ENCODE measurements at regions not wholly inside any gene's neighbourhood (a gene's known extent, or its start where the extent isn't known, plus 50 kb on each side); places are given as distances from the start of the nearest gene placed in this dataset.

DNA sequence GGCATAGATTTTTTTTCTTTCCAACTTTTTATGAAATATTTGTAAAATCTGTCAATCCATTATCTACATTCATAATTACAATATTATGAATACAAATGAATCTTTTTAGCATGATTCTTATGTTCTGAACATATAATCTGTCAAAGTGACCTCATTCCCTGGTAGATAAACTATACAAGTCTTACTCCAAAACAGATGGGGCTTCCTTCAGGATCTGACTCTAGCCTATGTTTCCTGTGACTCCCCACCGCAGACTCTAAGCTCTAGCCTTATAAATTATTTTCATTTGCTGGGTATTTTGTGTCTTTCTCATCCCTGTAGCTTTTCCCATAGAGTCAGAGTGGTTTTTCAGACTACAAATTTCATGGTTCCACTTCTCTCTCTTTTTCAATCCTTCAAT is 202.1 kb upstream of the KITLG start:
- no peak overlapping the region for H3K27ac Mint-ChIP-seq
- ATAC-seq: no peak
- H3K9me3 Mint-ChIP-seq (ENCODE audit: insufficient read depth): no peaks in the 10 kb centered on the region
- H3K36me3 Mint-ChIP-seq (ENCODE audit: low read depth): no peaks in the 10 kb centered on the region
- no peaks in the 10 kb centered on the region for H3K27me3 Mint-ChIP-seq (ENCODE audit: low read depth)
- H3K4me3 Mint-ChIP-seq: no peak overlapping the region
- DNase-seq: no peak
- ChIA-PET CTCF (no interaction called here), POLR2A (no interaction called here)
- no peaks in the 10 kb centered on the region for H3K4me1 Mint-ChIP-seq (ENCODE audit: low read depth)

- Mint-ChIP-seq H3K27ac (no peak overlapping the region), H3K9me3 (ENCODE audit: insufficient read depth) (no peaks in the 10 kb centered on the region), H3K27me3 (ENCODE audit: low read depth) (no peaks in the 10 kb centered on the region), H3K4me3 (no peak overlapping the region), H3K36me3 (ENCODE audit: low read depth) (no peaks in the 10 kb centered on the region), H3K4me1 (ENCODE audit: low read depth) (no peaks in the 10 kb centered on the region)
- DNase-seq (no peak), ATAC-seq (no peak)
- ChIA-PET CTCF (no interaction called here), POLR2A (no interaction called here)
Observed at GRCh38 chr12:88781909-88782308, 201.6 kb upstream of the KITLG start.

DNA sequence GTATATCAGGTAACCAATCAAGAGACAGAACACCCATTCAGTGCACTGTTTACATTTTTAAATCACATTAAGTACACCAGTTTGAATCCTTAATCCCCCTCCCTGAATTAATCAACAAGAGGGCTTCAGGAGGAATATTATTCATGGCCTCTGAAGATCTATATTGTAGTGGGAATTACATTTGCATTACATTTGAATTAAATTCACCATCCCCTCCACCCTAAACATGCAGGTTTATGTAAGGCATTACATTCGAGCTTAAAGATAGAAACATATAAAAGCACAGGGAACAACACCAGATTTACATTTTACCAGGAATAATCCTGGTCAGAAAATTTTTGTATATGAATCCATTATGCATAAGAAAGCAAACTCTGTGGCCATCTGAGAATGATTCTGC is 197.8 kb upstream of the KITLG start:
- DNase-seq: no peak
- H3K4me1 Mint-ChIP-seq (ENCODE audit: low read depth): no peaks in the 10 kb centered on the region
- no peak overlapping the region for H3K4me3 Mint-ChIP-seq
- H3K27ac Mint-ChIP-seq: no peak overlapping the region
- ChIA-PET POLR2A (no interaction called here), CTCF (no interaction called here)
- H3K9me3 Mint-ChIP-seq (ENCODE audit: insufficient read depth): no peaks in the 10 kb centered on the region
- no peak for ATAC-seq
- H3K27me3 Mint-ChIP-seq (ENCODE audit: low read depth): no peaks in the 10 kb centered on the region
- no peaks in the 10 kb centered on the region for H3K36me3 Mint-ChIP-seq (ENCODE audit: low read depth)

GRCh38 chr12:88775742-88776151 is 195.5 kb upstream of the KITLG start:
- CTCF ChIA-PET: no interaction called here
- Mint-ChIP-seq H3K9me3 (ENCODE audit: insufficient read depth) (no peaks in the 10 kb centered on the region), H3K4me1 (ENCODE audit: low read depth) (no peaks in the 10 kb centered on the region), H3K4me3 (no peak overlapping the region), H3K27me3 (ENCODE audit: low read depth) (no peaks in the 10 kb centered on the region), H3K36me3 (ENCODE audit: low read depth) (no peaks in the 10 kb centered on the region), H3K27ac (no peak overlapping the region)
- DNase-seq (no peak), ATAC-seq (no peak)
- POLR2A ChIA-PET: no interaction called here

GRCh38 chr12:88767699-88768098 is 187.4 kb upstream of the KITLG start:
- DNase-seq: no peak
- ATAC-seq: no peak
- H3K27ac Mint-ChIP-seq: no peak overlapping the region
- H3K27me3 Mint-ChIP-seq (ENCODE audit: low read depth): no peaks in the 10 kb centered on the region
- H3K4me3 Mint-ChIP-seq: no peak overlapping the region
- ChIA-PET CTCF (no interaction called here), POLR2A (no interaction called here)
- no peaks in the 10 kb centered on the region for H3K36me3 Mint-ChIP-seq (ENCODE audit: low read depth)
- H3K9me3 Mint-ChIP-seq (ENCODE audit: insufficient read depth): no peaks in the 10 kb centered on the region
- no peaks in the 10 kb centered on the region for H3K4me1 Mint-ChIP-seq (ENCODE audit: low read depth)

GRCh38 chr12:88764781-88765480 is 184.7 kb upstream of the KITLG start:
- Mint-ChIP-seq H3K4me3 (no peak overlapping the region), H3K27me3 (ENCODE audit: low read depth) (no peaks in the 10 kb centered on the region), H3K9me3 (ENCODE audit: insufficient read depth) (no peaks in the 10 kb centered on the region), H3K4me1 (ENCODE audit: low read depth) (no peaks in the 10 kb centered on the region), H3K36me3 (ENCODE audit: low read depth) (no peaks in the 10 kb centered on the region), H3K27ac (no peak overlapping the region)
- DNase-seq: no peak
- POLR2A ChIA-PET: no interaction called here
- no peak for ATAC-seq
- CTCF ChIA-PET: no interaction called here

- H3K27me3 Mint-ChIP-seq (ENCODE audit: low read depth): no peaks in the 10 kb centered on the region
- ATAC-seq: no peak
- POLR2A ChIA-PET: no interaction called here
Observed at GRCh38 chr12:88763536-88764100, 183.3 kb upstream of the KITLG start.

GRCh38 chr12:88758176-88758575 is 177.9 kb upstream of the KITLG start:
- ATAC-seq (no peak), DNase-seq (no peak)
- Mint-ChIP-seq H3K4me1 (ENCODE audit: low read depth) (no peaks in the 10 kb centered on the region), H3K9me3 (ENCODE audit: insufficient read depth) (no peaks in the 10 kb centered on the region), H3K27ac (no peak overlapping the region), H3K27me3 (ENCODE audit: low read depth) (no peaks in the 10 kb centered on the region), H3K4me3 (no peak overlapping the region), H3K36me3 (ENCODE audit: low read depth) (no peaks in the 10 kb centered on the region)
- ChIA-PET POLR2A (no interaction called here), CTCF (no interaction called here)

More at GRCh38 chr12:88763536-88764100, 183.3 kb upstream of the KITLG start:
- H3K9me3 Mint-ChIP-seq (ENCODE audit: insufficient read depth): no peaks in the 10 kb centered on the region
- no peaks in the 10 kb centered on the region for H3K36me3 Mint-ChIP-seq (ENCODE audit: low read depth)
- no peak overlapping the region for H3K4me3 Mint-ChIP-seq
- H3K4me1 Mint-ChIP-seq (ENCODE audit: low read depth): no peaks in the 10 kb centered on the region
- no peak for DNase-seq
- H3K27ac Mint-ChIP-seq: no peak overlapping the region
- CTCF ChIA-PET: no interaction called here

DNA sequence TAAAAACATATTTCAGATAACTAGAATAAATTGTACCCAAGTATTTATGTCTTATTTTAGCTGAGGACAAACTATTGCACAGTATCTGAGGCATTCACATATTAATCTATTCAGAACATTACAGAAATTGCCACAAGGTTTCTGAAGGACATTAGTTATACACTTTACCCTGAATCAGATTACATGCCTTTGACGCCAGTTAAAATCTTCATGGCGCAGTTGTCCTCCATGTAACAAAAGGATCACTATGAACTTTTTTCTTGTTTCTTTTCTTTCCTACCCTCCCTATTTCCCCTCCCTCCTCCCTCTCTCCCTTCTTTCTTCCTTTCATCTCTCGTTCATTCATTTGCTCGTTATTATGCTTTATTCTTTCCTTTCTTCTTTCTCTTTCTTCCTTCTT is 176.6 kb upstream of the KITLG start:
- POLR2A ChIA-PET: no interaction called here
- DNase-seq (no peak), ATAC-seq (no peak)
- Mint-ChIP-seq H3K4me1 (ENCODE audit: low read depth) (no peaks in the 10 kb centered on the region), H3K4me3 (no peak overlapping the region), H3K36me3 (ENCODE audit: low read depth) (no peaks in the 10 kb centered on the region), H3K27me3 (ENCODE audit: low read depth) (no peaks in the 10 kb centered on the region), H3K9me3 (ENCODE audit: insufficient read depth) (no peaks in the 10 kb centered on the region), H3K27ac (no peak overlapping the region)
- CTCF ChIA-PET: no interaction called here

DNA sequence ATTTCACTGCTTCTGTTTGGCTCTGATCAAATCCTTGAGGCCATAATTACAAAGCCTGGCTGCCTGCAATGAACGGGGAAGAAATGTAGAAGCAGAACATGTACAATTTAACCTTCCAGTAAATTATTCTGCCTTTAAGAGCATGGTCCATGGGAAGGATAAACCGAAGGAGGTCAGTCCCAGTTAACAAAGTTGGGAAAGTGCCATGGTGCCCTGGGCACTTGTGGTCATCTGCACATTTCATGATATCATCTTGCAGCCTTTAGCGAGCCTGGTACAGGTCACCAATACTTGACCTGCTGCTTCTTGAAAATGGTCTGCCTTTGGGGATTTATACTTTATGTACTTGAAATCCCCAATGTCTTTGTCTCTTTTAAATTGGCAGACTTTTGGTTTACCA is 175.9 kb upstream of the KITLG start:
- Mint-ChIP-seq H3K27me3 (ENCODE audit: low read depth) (no peaks in the 10 kb centered on the region), H3K4me3 (no peak overlapping the region), H3K27ac (no peak overlapping the region), H3K9me3 (ENCODE audit: insufficient read depth) (no peaks in the 10 kb centered on the region), H3K36me3 (ENCODE audit: low read depth) (no peaks in the 10 kb centered on the region), H3K4me1 (ENCODE audit: low read depth) (no peaks in the 10 kb centered on the region)
- no peak for ATAC-seq
- CTCF ChIA-PET: no interaction called here
- no peak for DNase-seq
- POLR2A ChIA-PET: no interaction called here

GRCh38 chr12:88753707-88754106 is 173.4 kb upstream of the KITLG start:
- no peaks in the 10 kb centered on the region for H3K4me1 Mint-ChIP-seq (ENCODE audit: low read depth)
- no peaks in the 10 kb centered on the region for H3K9me3 Mint-ChIP-seq (ENCODE audit: insufficient read depth)

GRCh38 chr12:88753066-88753465 is 172.8 kb upstream of the KITLG start:
- DNase-seq (no peak), ATAC-seq (no peak)
- H3K4me1 Mint-ChIP-seq (ENCODE audit: low read depth): no peaks in the 10 kb centered on the region
- ChIA-PET POLR2A (no interaction called here), CTCF (interaction anchor here (0.6 kb wide), 1 partner anchor 9 kb away, joined by 3 read pairs; no protein-coding TSS in a partner anchor)
- H3K9me3 Mint-ChIP-seq (ENCODE audit: insufficient read depth): no peaks in the 10 kb centered on the region
- no peak overlapping the region for H3K27ac Mint-ChIP-seq
- no peaks in the 10 kb centered on the region for H3K27me3 Mint-ChIP-seq (ENCODE audit: low read depth)
- no peaks in the 10 kb centered on the region for H3K36me3 Mint-ChIP-seq (ENCODE audit: low read depth)
- no peak overlapping the region for H3K4me3 Mint-ChIP-seq

More at GRCh38 chr12:88753707-88754106, 173.4 kb upstream of the KITLG start:
- Mint-ChIP-seq H3K4me3 (no peak overlapping the region), H3K27ac (no peak overlapping the region), H3K36me3 (ENCODE audit: low read depth) (no peaks in the 10 kb centered on the region), H3K27me3 (ENCODE audit: low read depth) (no peaks in the 10 kb centered on the region)
- POLR2A ChIA-PET: no interaction called here
- no peak for ATAC-seq
- DNase-seq: no peak
- CTCF ChIA-PET: interaction anchor here (0.6 kb wide), 1 partner anchor 8 kb away, joined by 3 read pairs; no protein-coding TSS in a partner anchor

GRCh38 chr12:88752183-88752582 is 171.9 kb upstream of the KITLG start:
- Mint-ChIP-seq H3K27ac (no peak overlapping the region), H3K9me3 (ENCODE audit: insufficient read depth) (no peaks in the 10 kb centered on the region), H3K36me3 (ENCODE audit: low read depth) (no peaks in the 10 kb centered on the region), H3K27me3 (ENCODE audit: low read depth) (no peaks in the 10 kb centered on the region), H3K4me1 (ENCODE audit: low read depth) (no peaks in the 10 kb centered on the region), H3K4me3 (no peak overlapping the region)
- POLR2A ChIA-PET: no interaction called here
- DNase-seq (no peak), ATAC-seq (no peak)
- CTCF ChIA-PET: no interaction called here

All from activated CD8-positive, alpha-beta T cell treated with anti-CD3 and anti-CD28 coated beads, Interleukin-2, amount 10 ng/mL, durations not matched to agents 7 days and 5 days (primary cell).